Stimulated activated CD8-positive, alpha-beta memory T cell treated with anti-CD3 and anti-CD28 coated beads, Interleukin-4, amount 100 ng/mL, for 48 hours (primary cell): ENCODE measurements at regions not wholly inside any gene's neighbourhood (a gene's known extent, or its start where the extent isn't known, plus 50 kb on each side); places are given as distances from the start of the nearest gene placed in this dataset.

Source experiments
- DNase-seq: peaks from one replicate; pipeline ENCODE4 v3.0.0-alpha.2; 2020

DNA sequence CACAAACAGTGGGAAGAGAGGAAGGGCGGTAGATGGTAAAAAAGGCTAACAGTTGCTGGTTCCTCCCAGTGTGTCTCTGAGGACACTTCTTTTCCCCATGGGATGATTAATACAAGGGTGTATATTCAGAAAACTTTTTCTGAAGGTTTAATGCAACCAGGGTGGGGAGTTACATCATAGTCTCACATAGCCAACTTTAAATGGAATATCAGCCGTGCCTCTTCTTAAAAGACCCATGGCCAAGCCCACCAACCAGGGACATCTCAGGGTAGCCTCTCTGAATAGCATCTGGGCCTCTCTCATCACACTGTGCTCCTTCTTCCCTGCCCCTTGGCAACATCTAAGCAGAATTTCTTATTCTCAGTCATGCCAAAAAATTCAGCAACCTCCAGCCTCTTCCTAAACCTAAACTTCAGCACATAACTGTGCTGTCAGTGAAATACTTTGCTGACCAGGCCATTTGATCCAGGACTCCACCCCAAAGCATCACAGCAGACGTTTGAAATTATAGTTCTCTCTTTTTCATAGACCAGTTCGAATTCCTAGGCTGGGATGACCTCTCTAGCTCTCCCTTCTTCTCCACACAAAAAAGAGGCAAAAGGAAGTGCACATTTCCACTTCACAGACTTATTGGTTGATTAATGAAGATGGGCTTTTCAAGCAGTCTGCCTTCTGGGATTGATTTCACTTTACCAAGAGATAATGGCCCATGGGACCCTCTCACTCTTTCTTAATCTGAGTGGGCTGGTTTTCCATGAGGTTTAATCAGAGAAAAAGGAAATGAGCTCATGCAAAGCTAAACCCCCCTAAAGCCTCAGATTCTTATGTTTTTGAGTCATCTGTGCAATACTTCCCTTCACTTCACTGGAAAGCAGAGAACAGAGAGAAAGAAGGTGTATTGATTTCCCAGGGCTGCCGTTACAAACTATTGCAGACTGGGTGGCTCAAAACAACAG, 85.1 kb upstream of the RAI14 start:
- DNase-seq = no peak

DNA sequence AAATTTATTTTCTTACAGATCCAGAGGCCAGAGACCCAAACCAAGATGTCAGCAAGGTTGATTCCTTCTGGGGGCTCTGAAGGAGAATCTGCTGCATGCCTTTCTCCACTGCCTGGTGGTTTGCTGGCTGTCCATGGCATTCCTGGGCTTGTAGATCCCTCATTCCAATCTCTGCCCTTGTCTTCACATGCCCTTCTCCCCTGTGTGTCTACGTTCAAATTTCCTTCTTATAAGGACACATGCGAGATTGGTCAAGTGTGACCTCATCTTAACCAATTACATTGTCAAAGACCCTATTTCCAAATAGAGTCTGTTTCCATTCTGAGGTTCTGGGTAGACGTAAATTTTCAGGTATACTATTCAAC, 84.5 kb upstream of the RAI14 start:
- DNase-seq = no peak

DNA sequence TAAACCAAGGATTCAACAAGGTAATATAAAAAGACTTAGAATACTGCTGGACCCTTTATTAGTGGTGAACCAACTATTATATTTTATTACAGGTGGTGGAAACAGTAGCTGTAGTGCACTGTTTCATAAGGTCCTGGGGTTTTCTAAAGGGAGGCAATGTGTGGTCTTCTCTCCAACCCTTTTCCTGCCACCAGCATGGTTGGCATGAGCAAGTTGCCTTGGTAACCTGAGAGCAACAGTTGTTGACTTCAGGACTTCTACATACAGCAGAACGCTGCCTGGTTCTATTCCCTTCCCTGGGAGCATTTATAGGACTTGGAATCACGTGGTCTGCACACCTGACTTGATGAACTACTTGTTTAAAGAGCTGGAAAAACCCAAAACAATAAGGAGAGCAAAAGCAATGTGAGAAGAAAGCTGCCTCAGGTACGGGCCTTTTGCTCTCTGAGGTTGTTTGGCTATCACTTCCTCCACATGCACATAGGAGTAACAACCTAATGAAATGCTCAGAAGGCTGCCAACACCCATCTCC, 81.1 kb upstream of the RAI14 start:
- no peak for DNase-seq

DNA sequence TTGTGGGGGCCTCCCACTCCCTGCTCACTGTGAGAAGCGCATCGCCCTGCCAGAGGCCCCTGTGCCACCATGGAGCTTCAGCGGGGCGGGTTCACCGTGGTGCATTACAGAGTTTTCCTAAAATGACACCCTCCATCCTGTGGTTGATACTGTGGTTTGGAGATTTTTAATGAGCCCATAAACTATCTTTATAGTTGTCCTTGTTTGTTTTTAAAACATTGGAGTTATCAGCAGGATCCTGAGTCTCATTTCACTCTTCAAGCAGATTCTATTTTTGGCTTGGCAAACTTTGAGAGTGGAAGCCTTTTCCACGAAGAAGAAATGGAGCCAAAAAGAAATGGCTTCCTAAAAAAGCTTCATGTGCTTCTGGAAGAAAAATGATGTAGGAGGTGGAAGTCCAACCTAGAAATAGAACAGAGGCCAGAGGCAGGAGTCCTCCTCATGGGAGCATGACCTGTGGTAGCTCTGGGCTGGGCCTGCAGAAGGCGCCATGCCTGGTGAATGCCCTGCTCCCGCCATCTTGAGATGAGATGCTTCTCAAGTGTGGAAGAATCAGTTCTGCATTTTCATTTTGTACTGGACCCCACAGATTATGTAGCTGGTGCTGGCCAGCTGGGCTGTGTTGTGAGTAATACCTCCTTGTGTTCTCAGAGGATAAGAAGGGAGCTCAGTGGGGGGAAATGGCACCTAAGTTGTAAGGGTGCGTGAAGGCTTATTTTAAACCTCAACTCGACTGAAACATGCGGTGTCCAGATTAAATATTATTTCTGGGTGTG, 79.0 kb upstream of the RAI14 start:
- DNase-seq = no peak

DNA sequence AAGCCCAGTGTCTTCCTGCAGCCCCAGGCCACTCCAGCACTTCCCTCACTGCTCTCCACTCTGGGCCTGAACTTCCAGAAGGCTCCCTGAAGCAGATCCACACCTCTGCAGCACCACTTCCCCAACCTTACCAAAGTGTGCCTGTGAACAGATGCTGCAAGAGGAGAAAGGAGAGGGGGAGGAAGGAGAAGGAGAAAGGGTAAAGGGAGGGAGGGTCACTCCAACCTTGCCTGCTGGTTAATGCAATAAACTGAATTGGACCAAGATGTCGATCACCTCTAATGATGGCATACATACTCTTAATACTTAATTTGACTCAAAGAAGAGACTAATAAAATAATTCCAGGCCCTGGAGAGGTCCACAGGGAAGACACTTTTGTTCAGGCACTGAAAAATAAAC, 77.2 kb upstream of the RAI14 start:
- no peak for DNase-seq

DNA sequence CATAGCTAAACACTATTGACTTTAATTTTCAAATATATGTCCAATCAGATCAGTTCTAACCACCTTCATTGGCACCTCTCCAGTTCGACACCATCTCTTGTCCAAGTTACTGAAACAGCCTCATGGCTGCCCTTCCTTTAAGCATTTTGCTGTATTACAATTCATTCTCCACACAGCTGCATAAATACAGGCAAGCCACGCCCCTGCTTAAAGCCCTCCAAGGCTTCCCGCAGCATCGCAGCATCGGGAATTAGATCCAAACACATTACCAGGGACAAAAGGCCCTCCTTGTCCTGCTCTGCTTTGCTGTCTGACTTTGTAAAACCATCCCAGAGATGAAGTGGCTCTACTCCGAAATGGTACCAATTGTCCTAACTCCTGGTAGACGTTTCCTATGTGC, 75.1 kb upstream of the RAI14 start:
- no peak for DNase-seq

DNA sequence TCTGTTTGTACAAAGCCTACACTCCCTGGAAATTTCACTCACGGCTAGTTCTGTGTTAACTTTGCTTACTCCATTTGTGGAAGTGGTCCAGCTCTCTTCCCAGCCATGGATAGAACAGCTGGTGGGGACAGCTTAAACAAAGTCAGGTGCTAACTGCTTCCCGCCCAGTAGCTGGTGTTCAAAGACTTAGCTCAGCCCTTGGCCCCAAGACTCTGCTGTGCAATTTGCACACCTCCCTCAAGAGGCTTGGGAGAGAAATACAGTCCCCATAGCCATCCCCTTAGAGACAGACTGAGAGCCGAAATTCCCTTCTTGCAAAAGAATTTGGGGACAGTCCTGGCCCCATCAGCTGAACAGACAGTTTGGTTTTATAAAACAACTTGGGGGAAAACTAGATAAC, 73.8 kb upstream of the RAI14 start:
- no peak for DNase-seq

DNA sequence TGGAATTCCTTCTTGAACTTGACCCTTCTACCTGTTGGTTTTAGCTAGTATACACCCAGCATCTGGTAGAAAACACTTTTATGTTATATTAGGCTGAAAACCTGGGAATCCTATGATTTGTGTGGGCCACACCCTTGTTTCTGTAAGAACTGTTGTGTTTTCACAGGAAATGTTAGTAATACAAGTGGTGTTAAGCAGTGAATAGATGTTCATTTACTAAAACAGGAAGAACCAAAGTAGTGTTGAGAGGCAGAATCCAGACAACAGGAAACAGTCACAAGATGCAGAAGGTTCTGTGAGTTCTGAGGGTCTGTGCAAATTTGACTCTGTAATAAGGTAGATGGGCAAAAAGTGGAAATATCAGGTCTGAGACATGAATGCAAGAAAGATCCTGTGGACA, 73.0 kb upstream of the RAI14 start:
- DNase-seq = no peak

DNA sequence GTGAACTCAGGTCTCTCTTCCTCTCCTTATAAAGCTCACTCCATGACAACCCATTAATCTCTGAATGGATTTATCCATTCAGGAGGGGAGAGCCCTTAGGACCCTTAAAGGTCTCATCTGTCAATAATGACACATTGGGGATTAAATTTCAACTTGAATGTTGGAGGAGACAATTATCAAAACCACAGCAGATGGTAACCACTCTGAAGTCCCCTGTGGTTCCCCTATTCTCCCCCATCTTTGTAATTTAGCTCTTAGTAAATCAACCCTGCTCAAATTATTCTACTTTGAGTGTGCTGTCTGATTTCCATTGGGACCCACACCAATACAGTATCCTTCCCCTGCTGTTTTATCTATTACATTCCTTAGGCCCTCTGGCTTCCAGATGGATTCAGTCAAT, 72.0 kb upstream of the RAI14 start:
- DNase-seq = no peak

DNA sequence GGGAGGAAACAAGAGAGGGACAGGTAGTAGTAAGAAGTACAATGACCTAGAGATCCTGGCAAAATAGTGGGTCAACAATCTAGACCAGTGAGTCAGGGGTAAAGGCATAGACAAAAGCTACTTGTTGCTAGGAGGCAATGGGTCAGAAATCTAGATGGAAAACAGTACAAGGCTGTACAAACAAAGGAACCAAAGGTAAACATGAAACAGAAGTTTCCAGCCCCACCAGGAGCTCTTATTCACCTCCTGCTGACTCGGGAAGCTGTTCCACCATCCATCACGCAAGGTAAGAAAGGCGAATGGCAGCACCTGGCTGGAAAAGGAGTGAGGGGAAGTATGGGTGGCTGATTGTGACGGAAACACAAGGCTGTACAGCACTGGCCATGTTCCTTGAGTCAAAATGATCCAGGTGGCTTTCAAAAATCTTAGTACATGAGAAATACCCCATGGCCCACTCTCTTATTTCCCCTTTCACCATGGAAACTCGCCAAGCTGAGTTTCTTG, 70.5 kb upstream of the RAI14 start:
- no peak for DNase-seq

DNA sequence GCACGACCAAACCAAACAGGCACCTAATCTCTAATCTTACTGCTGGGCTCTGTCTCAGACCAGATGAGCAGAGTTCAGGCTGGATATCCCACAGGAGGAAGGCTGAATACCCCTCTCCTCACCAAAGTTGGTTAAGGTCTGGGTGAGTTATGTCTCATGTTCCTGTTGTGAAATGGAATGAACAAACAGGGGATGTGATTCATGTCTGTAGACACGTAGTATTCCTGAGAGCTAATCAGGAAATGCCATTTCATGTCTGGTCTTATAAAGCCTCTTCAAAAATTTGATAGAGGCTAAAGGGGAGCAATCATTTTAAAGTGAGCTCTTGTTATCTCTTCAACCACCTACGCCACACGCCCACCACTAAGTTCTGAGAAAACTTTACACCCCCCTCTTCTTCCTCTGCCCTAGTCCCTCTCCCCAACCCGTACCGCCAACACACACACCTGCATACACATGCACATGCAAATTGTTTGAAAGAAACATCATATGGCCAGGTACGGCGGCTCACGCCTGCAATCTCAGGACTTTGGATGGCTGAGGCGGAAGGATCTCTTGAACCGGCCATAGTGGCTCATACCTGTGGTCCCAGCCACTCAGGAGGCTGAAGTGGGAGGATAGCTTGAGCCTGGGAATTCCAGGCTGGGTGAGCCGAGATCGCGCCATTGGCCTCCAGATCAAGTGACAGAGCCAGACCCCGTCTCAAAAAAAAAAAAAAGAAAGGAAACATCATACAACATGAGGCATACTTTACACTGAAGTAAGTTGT, 69.8 kb upstream of the RAI14 start:
- no peak for DNase-seq

DNA sequence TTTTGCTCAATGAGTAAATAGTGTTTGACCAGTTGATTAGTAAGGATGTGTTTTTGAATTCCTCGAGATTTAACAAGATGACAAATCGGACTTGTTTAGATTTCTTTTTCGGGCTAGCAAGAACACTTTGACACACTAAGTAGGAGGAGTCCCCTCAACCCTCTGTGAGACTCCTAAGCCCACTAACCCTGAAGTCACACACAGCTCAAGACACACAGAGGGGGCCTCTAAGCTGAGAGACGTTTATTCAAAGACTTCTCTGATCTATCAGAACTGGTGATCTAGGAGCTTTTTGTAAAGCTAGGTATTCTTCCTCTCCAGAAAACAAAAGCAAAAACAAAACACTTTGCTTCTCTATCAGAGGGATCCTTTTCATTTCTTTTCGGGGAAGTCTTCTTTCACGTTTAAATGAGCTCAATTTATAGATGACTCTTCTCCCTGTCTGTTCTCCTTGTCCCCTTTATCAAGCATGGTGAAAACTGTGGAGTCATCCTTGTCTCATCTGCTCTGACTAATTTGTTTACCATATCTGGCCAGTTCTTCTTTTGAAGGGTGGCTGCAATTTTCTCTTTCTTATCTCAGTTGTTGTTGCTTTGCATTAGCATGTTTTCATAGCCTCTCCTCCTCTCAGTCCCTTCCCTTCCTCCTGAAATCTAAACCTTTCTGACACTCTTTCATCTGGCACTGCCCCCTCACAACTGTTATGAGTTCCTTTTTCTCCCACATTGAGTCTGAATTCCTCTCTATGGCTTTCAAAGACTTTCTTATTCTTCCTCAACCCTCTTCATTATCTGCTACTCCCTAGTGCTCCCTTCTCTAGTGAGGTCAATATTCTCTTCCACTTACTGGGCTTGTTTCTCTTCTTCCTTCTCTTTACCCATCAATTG, 68.5 kb upstream of the RAI14 start:
- no peak for DNase-seq

DNA sequence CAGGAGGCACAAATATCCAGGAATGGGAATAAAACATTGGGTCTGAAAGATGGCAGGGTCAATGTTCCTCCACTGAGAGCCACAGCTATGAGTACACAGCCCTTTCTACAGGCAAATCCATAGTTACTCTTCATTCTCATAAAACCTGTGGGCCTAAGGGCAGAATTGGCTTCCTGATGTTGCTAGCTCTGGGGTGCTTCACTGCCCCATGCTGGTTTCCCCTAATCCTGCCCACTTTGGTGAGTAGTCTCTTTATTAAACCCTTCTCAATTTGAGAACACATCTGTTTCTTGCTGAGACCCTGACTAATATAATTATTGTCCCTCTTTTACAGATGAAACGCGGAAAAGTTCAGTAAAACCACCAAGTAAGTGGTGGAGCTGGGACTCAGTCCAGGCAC, 66.3 kb upstream of the RAI14 start:
- DNase-seq = no peak

DNA sequence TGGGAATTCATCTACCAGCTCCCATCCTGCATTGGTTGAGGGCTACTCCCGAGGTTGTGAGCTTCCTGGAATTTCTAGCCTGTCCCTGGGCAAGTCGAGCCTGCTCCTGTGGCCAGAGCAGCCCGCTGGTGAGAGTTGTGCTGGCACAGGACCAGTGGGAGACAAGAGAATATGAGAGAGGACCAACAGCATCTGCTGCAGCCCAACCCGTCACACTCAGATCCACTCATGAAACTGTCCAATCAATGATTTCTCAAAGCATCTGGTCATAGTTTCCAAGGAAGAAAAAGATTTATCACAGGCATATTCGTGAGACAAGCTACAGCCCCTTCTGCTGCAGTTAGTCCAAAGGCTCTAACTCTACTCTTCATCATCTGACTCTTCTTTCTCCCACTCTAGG, 64.4 kb upstream of the RAI14 start:
- no peak for DNase-seq

DNA sequence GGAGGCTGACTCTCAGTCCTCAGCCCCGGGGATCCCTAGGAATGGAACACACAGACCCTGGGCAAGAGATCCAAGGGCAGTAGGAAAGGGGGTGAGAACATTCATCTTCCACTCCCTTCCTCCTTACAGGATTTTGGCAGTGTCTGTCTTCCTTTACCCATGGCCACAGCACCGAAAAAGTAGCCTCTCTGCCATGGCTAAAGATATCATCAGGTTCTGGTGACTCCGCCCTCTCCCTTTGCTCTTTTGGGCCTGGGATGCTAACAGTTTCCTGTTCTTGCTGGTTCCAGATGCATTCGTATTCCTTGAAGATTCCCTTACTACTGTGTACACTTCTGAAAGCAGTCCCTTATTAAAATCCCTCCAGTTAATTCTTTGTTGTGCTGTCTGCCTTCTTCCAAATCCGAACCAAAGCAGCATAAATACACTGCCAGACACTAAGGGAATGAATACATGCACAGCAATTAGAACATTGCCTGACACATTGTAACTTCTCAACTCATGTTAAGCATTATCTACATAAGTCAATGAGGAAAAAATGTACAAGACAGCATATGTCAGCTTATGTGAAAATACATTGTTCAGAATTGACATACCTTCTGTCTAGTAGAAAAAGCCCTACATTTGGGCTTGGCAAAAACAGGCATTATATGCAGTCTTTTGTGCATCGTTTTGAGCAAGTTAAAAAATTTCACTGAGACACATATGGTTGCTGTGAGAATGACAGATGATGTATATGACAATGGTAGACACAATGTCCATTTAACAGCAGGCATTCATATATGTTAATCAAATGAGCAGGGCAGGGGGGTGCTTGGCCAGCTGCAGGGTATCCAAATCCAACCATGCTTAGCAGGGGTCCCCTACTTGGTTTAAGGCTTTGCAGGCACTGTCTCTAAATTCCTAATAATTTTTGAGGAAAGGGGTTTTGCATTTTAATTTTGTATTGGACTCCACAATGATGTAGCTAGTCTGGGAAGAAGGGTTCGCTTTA, 58.8 kb upstream of the RAI14 start:
- DNase-seq = no peak

DNA sequence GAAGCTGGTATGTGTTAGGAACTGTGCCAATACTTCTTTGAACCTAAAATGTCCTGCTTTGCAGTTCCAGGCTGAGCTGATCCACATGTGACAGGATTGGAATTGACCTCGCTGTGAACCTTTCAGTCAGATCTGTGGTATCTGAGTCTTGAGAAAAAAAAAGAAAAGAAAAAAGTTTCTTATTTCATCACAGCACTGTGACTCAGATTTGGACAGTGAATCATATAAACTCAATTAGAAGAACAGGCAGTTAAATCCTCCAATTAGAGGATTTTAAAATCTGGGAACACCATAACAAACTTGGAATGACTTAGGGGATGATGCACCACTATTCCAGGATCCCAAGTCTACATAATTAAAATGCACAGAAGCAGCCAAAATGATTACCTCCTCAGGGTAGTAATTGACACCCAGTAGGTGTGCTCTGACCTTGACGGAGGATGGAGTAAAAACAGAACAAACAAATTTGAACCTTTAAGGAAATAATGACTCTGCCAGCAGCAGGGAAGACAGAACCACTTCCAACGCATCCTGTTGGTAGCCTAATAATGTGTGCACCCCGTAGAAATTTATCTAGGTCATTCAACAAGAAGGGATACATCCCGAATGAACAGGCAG, 57.8 kb upstream of the RAI14 start:
- DNase-seq = no peak

DNA sequence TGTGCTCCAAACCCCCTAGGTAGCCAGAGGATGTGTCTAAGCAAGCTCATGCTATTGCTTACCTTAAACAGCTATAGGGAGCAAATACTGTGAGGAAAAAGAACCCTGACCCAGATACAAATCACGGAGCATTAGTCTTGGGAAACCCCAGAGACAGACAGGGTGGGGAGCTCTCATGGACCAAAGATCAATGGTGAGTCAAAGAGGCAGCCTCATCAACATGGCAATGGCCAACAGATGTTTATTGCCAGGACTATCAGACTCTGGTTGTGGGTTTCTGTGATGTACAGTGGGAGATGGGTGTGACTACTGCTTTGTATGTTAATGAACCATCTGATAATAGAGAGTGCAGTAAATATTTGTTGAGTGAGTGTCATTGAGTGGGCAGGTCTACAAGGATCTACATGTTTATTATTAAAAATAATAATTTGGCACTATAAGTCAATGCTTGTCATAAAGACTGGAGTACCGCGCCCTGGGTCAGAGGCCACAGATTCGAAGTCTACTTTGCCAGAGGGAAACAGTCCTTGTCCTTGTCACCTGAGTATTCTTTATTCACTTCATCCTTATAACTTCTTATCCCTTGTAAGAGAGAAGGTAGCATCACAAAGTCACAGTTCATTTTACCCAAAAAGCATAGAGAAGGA, 56.5 kb upstream of the RAI14 start:
- no peak for DNase-seq

DNA sequence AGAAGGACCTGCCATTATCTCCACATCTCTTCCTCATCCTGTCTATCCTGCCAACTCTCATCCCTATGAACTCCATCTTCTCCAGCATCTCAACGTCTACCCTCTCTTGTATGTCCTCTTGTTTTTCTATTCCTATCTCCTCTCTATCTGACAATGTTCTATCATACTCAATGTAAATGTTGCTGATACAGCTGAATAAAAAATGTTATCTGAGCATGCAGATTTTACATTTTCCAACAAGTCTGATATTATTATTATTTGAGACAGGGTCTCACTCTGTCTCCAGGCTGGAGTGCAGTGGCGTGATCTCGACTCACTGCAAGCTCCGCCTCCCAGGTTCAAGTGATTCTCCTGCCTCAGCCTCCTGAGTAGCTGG, 56.0 kb upstream of the RAI14 start:
- DNase-seq = no peak

DNA sequence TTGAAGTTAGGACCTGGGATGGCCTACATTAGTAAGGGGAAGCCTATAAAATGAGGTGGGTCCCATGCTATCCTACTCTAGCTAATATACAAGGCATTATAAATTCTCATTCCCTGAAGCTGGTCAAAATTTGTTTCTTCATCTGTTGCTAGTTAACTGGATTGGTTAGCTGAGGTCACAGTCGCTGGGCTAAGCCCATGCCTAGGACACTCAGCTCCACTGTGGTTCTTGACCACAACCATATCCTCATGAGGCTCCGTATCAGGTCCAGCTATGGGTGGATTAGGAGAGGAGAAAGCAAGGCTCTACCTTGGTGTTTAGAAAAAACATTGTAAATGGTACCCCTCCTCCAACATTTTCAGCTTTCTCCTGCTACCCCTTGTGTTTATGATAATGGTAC, 52.8 kb upstream of the RAI14 start:
- DNase-seq = no peak
